ENCODE measurements at regions not wholly inside any gene's neighbourhood (a gene's known extent, or its start where the extent isn't known, plus 50 kb on each side); places are given as distances from the start of the nearest gene placed in this dataset.

DNA sequence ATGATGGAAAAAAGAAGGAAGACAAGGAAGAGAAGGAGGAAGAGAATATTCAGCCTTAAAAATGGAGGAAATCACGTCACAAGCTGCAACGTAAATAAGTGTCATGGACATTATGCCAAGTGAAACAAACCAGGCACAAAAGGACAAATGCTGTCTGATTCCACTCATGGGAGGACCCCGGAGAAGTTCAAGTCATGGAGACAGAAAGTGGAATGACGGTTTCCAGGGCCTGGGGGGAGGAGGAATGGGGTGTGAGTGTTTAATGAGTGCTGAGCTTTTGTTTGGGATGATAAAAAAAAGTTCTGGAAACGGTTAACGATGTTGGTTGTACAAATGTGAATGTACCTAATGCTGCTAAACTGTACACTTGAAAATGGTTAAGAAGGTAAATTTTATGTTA, 439.5 kb downstream of the GADD45G start:
- TF ChIP-seq, protein P1, sequence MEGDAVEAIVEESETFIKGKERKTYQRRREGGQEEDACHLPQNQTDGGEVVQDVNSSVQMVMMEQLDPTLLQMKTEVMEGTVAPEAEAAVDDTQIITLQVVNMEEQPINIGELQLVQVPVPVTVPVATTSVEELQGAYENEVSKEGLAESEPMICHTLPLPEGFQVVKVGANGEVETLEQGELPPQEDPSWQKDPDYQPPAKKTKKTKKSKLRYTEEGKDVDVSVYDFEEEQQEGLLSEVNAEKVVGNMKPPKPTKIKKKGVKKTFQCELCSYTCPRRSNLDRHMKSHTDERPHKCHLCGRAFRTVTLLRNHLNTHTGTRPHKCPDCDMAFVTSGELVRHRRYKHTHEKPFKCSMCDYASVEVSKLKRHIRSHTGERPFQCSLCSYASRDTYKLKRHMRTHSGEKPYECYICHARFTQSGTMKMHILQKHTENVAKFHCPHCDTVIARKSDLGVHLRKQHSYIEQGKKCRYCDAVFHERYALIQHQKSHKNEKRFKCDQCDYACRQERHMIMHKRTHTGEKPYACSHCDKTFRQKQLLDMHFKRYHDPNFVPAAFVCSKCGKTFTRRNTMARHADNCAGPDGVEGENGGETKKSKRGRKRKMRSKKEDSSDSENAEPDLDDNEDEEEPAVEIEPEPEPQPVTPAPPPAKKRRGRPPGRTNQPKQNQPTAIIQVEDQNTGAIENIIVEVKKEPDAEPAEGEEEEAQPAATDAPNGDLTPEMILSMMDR (IDR thresholded peaks at IDR 0.05), result no peak
- TF ChIP-seq POLR2A (IDR thresholded peaks at IDR 0.05), result no peak
- no peak for TF ChIP-seq EP300 (IDR thresholded peaks at IDR 0.05; ENCODE audit: low read depth)
- TF ChIP-seq POLR2AphosphoS5 (IDR thresholded peaks at IDR 0.05), result no peak
